HG03521 (cell line): ENCODE measurements at regions not wholly inside any gene's neighbourhood (a gene's known extent, or its start where the extent isn't known, plus 50 kb on each side); places are given as distances from the start of the nearest gene placed in this dataset.

ENCODE experiments used
- ATAC-seq: cut with Tn5 transposase; IDR thresholded peaks from one replicate; pipeline ENCODE4 v1.9.1; 2021; ENCODE audit warnings: mild to moderate bottlenecking, moderate library complexity; ENCODE audit not compliant: unreplicated experiment

DNA sequence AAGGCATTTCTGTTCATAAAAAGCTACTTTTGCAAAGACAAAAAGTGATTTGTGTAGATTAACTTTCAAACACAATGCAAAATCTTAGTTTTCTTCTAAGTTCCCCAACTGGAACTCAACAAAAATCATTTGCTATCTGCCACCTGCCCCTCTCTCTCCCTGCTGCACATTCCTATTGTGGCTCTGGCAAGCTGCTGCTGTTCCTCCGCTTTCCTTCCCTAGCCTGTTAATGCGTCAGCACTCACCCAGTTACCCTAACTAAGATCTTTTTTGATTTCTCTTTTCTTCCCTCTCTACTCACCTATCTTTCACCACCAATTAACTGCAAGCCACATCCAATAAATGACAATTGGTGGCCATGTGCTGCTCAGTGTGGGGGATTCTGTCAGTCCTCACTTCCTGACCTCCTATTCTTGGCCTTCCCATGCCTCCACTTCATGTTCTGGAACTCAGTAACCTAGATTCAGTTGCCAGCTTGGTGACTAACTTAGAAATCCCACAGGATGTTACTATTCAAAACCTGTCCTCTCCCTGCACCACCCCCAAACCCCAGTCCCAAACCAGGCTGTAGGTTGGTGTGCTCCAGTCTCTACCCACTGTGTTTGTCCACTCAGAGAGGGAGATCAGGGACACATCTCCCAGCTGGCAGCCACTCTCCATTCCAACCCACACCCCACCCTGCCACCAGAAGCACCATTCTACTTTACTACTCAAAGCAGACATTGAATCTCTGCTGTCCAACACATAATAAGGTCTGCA, 140.2 kb upstream of the CTTNBP2 start:
- no peak for ATAC-seq

DNA sequence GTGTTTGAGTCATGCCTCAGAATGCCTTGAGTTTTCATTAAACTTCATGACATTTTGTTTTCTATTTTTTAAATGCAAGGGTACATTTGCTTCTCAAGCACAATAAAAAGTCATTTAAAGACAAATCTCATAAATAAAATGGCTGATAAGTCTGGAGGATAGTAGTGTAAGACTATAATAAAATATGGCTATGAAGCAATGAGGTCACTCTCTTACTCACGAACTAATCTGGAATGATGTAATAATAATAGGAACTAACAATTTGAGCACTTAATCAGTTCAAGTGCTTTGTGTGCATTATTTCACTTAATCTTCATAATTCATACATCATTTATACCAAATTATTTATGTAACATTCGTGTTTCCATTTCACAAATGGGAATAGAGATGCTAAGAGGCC, 149.3 kb upstream of the CTTNBP2 start:
- no peak for ATAC-seq

DNA sequence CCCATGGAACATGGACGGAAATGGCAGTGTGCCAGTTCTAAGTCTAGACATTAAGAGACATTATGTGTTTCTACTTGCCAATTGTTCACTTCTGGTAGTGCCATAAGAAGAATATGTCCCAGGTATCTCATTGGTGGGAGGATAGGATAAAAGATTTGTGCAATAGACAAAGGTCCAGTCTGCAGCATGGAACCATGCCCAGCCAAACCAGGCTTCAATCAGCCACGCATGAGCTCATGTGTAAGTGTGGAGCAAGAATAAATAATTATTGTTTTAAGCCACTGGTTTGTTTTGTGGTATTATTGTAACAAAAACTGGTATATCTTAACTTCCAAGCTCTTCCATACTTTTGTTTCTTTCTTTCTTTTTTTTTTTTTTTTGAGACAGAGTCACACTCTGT, 153.6 kb upstream of the CTTNBP2 start:
- ATAC-seq: no peak

DNA sequence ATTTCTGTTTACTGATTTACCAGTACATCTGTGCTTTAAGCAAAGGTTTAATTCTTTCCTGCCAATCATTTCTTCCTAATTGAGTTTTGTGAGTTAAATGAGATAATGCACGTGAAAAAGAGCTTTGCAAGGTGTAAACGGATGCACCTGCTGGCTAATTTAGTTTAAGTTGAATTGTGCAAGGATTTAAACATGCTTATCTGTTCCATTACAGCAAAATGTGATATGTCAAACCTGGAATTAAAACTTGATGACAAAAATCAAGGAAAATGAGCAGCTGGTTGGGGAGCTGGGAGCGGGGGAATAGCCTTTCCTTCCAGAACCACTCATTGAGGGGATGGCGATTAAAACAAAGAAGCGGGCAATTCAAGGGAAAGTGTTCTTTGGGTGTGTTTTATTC, 155.0 kb upstream of the CTTNBP2 start:
- no peak for ATAC-seq

DNA sequence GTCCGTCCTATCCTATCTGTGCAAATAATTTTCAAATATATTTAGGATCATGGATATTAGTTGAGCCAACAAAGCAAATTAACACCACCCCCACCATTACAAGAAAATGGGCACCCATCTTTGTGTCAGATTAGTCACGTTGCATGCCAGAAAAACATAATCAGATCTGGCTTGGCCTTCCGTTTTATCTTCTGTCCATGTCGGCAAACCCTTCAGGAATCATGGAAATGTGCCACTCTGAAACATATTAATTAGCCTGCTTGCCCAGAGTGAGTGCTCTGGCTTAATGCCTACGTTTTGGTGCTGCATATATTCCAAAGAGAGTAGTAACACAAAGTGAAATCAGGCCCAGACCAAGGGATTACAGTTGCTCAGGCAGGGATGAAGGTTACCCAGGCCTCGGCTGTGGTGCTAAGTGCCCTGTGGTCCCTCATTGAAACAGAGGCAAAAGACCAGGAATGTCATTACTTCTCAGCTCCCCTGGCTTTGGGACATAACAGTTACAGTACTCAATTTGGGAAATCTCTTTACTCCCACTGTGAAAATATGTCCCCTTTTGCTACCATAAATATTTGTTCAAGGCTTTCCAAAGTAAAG, 154.0 kb upstream of the LSM8 start:
- no peak for ATAC-seq

DNA sequence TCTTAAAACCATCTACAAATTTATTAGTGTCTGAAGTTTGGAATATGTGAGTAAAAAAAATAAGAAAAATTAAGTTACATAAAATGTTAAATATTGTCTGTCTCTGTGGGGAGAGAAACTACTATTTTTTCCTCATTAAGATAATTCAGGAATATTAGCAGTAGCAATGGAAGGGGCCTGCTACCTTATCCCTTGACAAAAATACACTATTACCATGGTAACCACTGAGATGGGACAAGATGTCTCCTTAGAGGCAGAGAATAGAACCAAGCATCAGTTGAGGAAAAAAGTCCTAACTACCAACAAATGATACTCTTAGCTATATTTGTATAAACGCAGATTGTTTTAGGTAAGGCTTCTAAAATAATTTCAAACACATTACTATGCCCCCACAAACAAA, 150.7 kb upstream of the LSM8 start:
- ATAC-seq: no peak

DNA sequence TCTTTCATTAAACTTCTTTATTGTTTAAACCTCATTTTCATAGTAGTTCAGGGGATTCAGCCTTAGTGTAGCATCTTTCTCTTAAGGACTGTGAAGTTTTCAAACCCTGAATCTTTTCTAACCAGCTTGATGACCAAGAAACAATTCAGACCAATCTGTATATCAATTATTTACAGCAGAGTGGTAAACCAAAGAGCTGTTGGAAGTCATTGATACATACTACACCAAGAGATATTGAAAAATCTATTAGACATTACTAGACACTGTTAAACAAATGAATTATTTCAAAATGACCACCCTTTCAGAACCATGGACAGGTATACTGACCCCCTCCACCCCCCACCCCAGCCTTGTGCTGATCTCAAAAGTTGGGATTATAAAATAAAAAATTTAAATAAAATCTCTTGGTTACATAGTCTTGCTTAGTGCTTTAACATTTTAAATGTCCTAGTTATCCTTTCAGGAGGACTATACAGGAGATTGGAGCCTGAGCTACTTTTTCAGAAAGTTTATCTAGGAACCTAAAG, 143.9 kb upstream of the LSM8 start:
- no peak for ATAC-seq

DNA sequence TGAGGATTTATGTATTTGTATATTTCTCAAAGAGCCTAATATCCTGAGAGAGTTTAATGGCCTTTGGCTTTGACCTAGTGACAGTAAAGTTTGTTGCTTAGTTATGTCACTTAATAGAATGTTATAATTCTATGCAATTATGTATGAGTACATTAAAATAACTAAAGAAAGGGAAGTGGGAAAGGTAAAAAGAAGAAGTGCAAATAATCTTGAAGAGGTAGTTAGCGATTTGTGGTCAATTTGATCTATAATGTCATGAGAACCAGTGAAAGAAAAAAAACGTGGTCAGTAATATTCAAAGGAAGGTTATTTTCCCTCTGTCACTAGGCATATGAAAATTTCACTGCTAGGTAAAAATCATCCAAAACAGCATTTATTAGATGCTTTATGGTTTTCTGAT, 143.4 kb upstream of the LSM8 start:
- ATAC-seq: peak; percentile 74

DNA sequence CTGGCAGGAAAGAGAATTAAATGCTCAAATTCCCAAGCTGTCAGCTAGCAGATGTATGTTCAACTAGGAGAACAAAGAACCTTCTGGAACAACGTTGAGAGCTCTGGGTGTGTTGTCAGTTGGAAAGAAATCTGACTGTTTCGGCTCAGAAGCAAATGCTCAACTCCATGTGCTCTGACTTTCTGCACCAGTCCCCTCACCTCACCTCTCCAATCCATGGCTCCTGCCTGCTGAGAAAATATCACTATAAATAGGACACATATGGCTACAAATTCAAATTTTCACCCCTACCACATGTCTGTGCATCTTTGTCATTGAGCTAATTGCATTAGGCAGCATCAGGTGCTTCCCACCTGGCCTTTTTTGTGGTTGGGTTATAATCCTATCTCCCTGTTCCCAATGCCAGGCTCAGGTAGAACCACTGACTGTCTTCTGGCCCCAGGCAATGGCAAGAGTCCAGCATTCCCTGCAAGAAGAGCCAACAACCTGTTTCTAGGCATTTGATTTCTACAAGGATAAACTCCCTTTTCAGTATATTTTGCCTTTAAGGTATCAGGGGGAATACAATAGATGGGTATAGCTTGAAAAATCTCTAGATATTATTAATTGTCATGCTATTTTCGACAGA, 142.6 kb upstream of the LSM8 start:
- no peak for ATAC-seq

DNA sequence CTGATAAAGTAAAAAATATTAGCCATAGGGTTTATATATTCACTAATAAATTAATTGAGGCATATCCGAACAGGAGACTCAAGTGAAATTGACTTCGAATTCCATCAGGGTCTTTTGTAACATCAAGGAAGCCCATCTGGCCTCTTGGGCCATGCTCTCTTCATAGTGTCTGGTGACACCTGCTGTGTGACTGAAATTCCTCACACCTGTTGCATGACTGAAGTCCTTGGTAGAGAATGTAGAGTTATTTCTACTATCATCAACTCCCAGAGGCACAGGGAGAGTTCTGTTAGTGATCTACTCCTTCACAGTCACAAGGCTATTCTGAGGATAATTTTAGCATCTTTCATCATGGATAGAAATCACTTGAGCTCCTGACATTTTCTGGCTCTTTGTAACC, 138.3 kb upstream of the LSM8 start:
- no peak for ATAC-seq

DNA sequence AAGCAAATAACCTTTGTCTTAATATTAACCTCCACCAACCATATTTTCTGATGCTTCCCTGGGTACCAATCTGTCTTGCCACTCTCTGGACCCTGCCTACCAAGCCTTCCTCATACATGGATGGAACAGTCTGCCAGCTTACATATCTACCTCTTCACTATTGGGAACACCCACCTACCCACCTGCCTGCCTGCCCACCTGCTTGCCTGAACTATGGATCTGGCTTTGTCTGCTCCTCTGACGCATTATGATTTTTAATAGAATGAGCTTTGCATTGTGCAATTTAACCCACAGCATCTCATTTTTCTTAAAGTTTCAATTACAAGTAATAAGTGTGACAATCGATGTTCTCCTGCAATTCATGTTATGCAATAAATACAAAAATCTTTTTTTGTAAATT, 137.9 kb upstream of the LSM8 start:
- ATAC-seq: no peak

DNA sequence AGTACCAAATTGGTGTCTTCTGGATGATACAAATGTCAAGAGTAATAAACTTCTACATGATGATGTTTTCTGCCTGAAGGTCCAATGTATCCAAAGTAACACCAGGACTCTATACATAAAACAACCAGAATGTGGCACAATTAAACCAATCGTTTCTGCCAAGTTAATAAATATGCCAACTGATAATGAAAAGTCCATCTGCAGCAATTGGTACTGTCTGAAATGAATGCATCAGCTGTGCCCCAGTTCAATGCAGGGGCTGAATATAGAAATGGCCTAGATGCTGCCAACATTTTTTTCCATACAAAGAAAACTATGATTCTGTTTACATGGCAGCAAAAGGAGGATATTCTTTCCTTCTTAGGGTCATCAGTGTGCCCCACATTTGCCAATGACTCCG, 137.2 kb upstream of the LSM8 start:
- no peak for ATAC-seq

DNA sequence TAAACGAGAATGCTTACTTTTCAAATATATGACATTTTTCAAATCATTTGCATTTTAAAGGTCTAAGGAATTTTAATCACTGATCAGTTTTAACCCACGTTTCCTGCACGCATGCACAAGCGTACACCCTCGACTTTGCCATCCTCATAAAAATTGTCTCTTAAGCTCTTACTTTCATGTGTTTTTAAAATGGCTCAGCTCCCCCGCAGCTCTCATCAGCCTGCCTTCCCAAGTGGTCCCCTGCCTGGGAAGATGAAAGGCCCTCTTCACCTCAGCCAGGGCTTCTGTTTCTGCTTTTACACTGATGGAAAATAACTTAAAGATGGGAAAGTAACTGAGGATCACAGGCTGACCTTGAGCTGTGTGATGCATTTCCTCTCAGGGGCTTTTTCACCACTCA, 131.6 kb upstream of the LSM8 start:
- ATAC-seq: no peak

DNA sequence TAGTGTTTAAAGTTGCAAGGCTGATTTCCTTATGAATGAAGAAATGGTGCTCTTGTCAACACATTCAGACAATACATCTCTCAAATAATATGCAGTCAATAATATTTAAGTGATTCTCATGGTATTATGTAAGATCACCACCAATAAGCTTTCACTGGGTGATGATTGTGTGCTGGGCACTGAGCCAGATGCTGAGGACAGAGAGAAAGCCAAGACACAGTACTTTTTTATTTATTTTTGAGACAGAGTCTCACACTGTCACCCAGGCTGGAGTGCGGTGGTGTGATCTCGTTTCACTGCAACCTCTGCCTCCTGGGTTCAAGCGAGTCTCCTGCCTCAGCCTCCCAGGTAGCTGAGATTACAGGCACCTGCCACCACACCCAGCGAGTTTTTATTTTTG, 130.6 kb upstream of the LSM8 start:
- ATAC-seq: no peak

DNA sequence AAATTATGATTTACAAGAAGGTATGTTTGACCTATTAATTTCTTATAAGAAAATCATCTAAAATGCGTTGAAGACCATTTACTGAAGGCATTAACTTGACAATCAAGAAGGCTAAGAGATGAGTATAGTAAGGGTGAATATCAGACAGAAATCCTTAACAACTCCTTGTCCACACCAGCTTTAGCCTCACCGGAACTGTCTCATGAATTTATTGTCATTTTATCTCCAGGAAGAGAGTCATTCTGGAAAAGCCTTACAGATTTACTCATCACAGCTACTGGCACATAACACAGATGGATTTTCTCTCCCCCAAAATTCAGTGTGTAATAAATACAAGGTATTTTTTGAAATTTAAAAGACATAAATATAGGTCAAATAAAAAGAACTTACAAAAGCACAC, 129.4 kb upstream of the LSM8 start:
- ATAC-seq: no peak

DNA sequence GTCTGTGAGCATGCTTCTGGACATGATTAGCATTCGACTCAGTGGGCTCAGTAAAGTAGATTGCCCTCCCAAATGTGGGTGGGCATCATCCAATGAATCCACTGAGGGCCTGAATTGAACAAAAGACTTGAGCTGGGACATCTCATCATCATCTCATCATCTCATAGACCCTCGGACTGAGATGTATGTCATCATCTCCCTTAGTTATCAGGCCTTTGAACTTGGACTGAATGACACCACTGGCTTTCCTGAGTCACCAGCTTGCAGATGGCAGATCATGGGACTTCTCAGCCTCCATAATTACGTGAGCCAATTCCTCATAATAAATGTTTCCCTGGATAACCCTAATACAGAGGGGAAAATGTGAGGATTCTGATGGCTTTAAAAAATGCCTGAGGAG, 128.3 kb upstream of the LSM8 start:
- ATAC-seq: no peak

DNA sequence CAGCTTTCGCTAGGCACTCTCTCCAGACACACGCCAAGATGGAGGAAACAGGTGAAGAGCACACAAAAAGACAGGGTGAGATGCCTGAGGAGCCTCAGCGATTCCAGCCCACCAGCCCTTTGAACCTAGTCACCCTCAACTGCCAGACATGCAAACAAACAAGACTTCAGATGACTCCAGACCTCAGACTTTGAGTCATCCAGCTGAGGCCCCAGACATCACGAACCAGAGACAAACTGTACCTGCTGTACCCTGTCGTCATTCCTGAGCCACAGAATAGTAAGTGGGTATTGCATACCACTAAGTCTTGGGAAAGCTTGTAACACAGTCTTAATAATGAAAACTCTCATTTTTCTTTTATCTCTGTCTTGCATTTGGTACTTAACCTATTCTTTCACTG, 126.6 kb upstream of the LSM8 start:
- ATAC-seq: no peak

DNA sequence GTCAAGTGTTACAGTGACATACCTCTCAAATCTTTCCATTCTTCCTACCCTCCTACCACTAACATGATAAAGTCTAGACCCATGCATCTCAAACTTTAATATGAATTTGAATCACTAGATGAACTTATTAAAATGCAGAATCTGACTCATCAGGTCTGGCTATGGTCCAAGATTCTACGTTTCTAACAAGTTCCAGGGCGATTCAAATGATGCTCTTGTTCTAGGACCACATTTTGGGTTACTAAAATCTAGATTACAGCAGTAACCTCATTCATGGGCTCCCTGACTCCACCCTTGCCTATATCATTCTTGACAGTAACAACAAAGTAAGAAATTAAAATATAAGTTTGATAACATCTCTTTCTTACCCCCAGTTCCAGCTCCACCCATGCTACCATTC, 124.8 kb upstream of the LSM8 start:
- ATAC-seq: no peak

DNA sequence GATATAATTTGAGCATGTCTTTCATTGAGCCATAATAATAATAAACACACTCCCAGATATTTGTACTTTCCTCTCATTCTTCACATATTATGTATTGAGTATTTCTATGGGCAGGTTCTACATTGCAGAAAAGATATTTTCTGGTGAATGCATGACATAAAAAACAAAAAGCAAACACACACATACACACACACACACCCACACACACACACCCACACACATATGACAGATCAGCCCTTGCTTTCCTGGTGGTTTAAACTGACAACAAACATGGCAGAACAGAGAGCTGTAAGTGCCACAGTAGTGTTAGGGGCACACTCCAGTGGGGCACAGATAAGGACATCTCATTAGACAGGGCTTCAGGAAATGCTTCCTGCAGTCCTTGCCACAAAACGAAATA, 123.3 kb upstream of the LSM8 start:
- ATAC-seq: no peak

DNA sequence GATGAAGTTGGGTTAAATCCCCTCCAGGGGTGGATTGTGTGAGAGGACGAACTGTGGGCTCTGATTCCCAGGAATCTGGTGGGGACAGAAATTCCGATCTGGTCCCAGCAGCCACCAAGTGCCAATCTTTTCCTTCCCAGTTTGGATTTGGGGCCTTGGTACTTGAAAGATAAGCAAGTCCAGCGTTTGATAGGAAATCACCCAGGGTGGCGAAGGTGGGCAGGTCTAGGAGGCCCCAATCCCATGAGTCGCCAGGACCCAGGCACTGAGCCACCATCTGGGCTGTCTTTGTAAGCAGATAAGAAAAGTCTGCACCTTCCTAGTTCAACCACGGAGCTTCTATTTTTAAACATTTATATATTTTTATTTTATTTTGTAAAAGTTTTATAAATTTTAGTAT, 122.6 kb upstream of the LSM8 start:
- ATAC-seq: no peak

DNA sequence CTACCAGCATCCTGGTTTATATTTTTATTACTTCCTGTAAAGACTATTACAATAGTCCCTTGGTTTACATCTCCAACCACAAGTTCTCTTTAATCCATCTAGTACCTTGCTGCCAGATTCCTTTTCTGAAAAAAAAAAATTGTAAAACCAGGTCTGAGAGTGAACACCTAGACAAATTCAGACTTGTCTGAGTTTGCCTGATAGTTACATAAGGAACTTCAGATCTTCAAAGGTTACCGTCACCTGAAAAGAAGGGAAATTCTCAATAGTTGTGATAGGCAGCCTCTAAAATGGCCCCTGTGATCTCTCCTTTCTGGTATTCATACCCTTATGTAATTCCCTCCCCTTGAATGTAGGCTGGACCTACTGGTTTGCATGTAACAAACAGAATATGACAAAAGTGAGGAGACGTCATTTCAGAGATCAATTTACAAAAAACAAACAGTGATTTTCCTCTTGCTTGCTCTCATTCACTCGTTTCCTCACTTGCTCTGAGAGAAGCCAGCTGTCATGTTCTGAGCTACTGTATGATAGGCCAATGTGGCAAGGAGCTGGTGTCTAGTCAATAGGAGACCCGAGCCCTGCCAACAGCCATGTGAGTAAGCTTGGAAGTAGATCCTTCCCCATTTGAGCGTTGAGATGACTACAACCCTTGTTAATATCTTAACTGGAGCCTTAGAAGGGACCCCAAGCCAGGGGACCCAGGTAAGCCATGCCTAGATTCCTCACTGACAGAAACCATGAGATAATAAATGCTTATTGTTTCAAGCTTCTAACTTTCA, 110.9 kb upstream of the LSM8 start:
- no peak for ATAC-seq

DNA sequence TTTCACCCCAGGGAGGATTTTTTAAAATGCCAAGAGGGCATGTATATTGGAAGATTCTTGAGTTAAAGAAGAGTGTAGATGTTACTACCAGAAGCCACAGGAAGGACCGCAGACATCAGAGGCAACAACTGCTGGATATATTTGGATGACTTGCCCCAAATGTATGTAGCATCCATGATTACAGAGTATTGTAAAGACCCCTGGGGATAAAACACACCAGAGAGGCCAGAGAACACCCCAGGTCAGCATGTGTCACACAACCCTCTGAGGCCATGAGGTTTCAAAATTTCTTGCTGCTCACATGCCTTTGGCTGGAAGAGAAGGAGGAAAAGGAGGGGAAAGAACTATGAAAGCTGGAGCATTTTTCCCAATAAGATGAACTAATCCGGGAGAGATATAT, 108.0 kb upstream of the LSM8 start:
- no peak for ATAC-seq
